GM23338 (cell line): ENCODE measurements at regions not wholly inside any gene's neighbourhood (a gene's known extent, or its start where the extent isn't known, plus 50 kb on each side); places are given as distances from the start of the nearest gene placed in this dataset.

Experiments used
- CTCF ChIP-seq, 2 experiments: fragments of 200-600 bp in 1 of 2; sonication (generic) in 1 of 2; conservative IDR thresholded peaks; 2 replicates each; pipeline versions ENCODE4 v1.5.1 to v1.6.1; 2016 to 2017; ENCODE audit warnings: antibody characterized with exemption in 2 of 2, low read depth in 2 of 2, mild to moderate bottlenecking in 2 of 2, moderate library complexity in 1 of 2
- EZH2 ChIP-seq: fragments of 200-600 bp; sonication (generic); IDR thresholded peaks from one replicate; pipeline ENCODE4 v1.8.0; 2017; ENCODE audit warnings: antibody characterized with exemption, mild to moderate bottlenecking, low read depth; ENCODE audit not compliant: unreplicated experiment
- EZH2phosphoT487 ChIP-seq: fragments of 200-600 bp; sonication (generic); IDR thresholded peaks from one replicate; pipeline ENCODE4 v1.8.1; 2018; ENCODE audit warnings: antibody characterized with exemption; ENCODE audit not compliant: unreplicated experiment
- NANOG ChIP-seq: IDR thresholded peaks from 2 replicates; pipeline ENCODE4 v1.6.1; 2016; ENCODE audit warnings: antibody characterized with exemption, borderline replicate concordance
- POLR2AphosphoS5 ChIP-seq: IDR thresholded peaks from 2 replicates; pipeline ENCODE4 v1.6.1; 2016; ENCODE audit warnings: antibody characterized with exemption, low read depth
- ZNF462 ChIP-seq: fragments of 250-450 bp; sonication (Bioruptor Pico); IDR thresholded peaks from 2 replicates; pipeline ENCODE4 v1.5.0; 2020; ENCODE audit warnings: mild to moderate bottlenecking, moderate library complexity
- TF ChIP-seq, protein P1 (sequence below): IDR thresholded peaks from one replicate; pipeline ENCODE4 v1.6.1; 2018; ENCODE audit warnings: antibody characterized with exemption; ENCODE audit not compliant: unreplicated experiment

DNA sequence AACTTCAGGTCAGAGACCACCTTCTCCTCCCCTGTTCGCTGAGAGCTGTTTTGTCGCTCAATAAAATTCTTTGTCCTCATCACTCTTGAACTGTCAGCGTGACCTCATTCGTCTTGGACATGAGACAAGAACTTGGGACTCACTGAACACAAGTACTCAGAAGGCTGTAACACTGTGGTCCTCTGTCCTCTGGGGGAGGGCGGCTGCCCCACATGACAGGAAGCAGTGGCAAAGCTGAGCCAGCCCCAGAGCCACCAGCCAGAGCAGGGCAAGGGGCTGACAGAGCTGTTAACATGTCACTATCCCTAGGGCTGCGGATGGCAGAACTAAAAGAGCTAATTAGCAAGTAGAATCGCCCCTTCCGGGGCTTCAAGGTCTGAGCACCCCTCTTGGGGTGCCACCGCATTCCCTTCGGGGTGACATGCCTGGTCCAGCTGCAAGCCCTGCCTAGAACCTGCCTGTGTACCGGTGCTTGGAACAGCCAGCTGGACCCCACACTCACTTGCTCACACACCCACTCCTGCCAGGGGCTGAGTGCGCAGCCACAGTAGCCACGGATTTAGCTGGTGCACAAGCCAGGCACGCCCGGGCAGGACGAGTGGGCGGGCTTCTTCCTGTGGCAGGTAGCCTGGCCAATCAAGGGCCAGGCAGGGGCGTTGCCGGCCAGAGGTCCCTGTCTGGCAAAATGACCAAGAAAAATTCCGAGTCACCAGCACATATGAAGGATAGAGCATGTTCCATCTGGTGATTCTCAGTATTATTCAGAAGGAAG, 648.6 kb upstream of the AGA start:
- no peak for TF ChIP-seq CTCF (conservative IDR thresholded peaks at IDR 0.05; ENCODE audit: low read depth in 2 of 2)
- TF ChIP-seq NANOG: no peak
- TF ChIP-seq POLR2AphosphoS5: no peak
- no peak for TF ChIP-seq EZH2phosphoT487
- TF ChIP-seq ZNF462 (CRISPR knock-in tag): no peak
- TF ChIP-seq, protein P1, sequence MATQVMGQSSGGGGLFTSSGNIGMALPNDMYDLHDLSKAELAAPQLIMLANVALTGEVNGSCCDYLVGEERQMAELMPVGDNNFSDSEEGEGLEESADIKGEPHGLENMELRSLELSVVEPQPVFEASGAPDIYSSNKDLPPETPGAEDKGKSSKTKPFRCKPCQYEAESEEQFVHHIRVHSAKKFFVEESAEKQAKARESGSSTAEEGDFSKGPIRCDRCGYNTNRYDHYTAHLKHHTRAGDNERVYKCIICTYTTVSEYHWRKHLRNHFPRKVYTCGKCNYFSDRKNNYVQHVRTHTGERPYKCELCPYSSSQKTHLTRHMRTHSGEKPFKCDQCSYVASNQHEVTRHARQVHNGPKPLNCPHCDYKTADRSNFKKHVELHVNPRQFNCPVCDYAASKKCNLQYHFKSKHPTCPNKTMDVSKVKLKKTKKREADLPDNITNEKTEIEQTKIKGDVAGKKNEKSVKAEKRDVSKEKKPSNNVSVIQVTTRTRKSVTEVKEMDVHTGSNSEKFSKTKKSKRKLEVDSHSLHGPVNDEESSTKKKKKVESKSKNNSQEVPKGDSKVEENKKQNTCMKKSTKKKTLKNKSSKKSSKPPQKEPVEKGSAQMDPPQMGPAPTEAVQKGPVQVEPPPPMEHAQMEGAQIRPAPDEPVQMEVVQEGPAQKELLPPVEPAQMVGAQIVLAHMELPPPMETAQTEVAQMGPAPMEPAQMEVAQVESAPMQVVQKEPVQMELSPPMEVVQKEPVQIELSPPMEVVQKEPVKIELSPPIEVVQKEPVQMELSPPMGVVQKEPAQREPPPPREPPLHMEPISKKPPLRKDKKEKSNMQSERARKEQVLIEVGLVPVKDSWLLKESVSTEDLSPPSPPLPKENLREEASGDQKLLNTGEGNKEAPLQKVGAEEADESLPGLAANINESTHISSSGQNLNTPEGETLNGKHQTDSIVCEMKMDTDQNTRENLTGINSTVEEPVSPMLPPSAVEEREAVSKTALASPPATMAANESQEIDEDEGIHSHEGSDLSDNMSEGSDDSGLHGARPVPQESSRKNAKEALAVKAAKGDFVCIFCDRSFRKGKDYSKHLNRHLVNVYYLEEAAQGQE: no peak
- TF ChIP-seq EZH2: no peak
